CD14-positive monocyte (primary cell): ENCODE measurements at regions not wholly inside any gene's neighbourhood (a gene's known extent, or its start where the extent isn't known, plus 50 kb on each side); places are given as distances from the start of the nearest gene placed in this dataset.

ENCODE experiments used
- DNase-seq, 3 donors: peaks; one replicate each; pipeline ENCODE4 v3.0.0-alpha.2; 2011 to 2022
- H2AFZ ChIP-seq: 2 replicates; pipeline ENCODE4 v1.6.0; 2012; ENCODE audit warnings: mild to moderate bottlenecking, low read depth, low read length, inconsistent platforms; ENCODE audit not compliant: insufficient read depth, poor library complexity, severe bottlenecking
- H3K27ac ChIP-seq, 2 donors: 1 replicate in 1 of 2; 2 replicates in 1 of 2; pipeline ENCODE4 v1.5.1; 2012 to 2013; ENCODE audit warnings: low read length in 2 of 2, control low read depth in 1 of 2, inconsistent platforms in 1 of 2, low read depth in 1 of 2, mild to moderate bottlenecking in 1 of 2
- H3K27me3 ChIP-seq, 2 donors: one replicate each; pipeline versions ENCODE4 v1.6.0 to v1.6.1; 2011 to 2013; ENCODE audit warnings: low read length in 2 of 2; ENCODE audit not compliant: control insufficient read depth in 2 of 2, insufficient read depth in 2 of 2
- H3K36me3 ChIP-seq, 2 donors: replicated peaks in 1 of 2; 1 replicate in 1 of 2; 2 replicates in 1 of 2; pipeline versions ENCODE4 v1.5.1 to v1.6.1; 2012 to 2013; ENCODE audit warnings: low read length in 2 of 2, control low read depth in 1 of 2, inconsistent platforms in 1 of 2, mild to moderate bottlenecking in 1 of 2; ENCODE audit not compliant: insufficient read depth in 2 of 2, control insufficient read depth in 1 of 2
- H3K4me1 ChIP-seq, 2 donors: 1 replicate in 1 of 2; 2 replicates in 1 of 2; pipeline versions ENCODE4 v1.5.1 to v1.6.1; 2012 to 2013; ENCODE audit warnings: low read length in 2 of 2, control low read depth in 1 of 2, inconsistent platforms in 1 of 2, mild to moderate bottlenecking in 1 of 2, moderate library complexity in 1 of 2; ENCODE audit not compliant: insufficient read depth in 2 of 2, control insufficient read depth in 1 of 2
- H3K4me2 ChIP-seq: replicated peaks from 2 replicates; pipeline ENCODE3; 2012; ENCODE audit warnings: low read length, moderate library complexity, mild to moderate bottlenecking; ENCODE audit not compliant: poor library complexity, severe bottlenecking; ENCODE audit errors: extremely low read depth
- H3K4me3 ChIP-seq, 3 experiments: fragments of 200-600 bp in 1 of 3; sonication (generic) in 1 of 3; replicated peaks in 1 of 3; 1 replicate in 2 of 3; 2 replicates in 1 of 3; pipeline ENCODE4 v1.5.1; 2011 to 2013; ENCODE audit warnings: low read length in 3 of 3, mild to moderate bottlenecking in 3 of 3, control low read depth in 2 of 3, low read depth in 2 of 3, inconsistent platforms in 1 of 3, moderate library complexity in 1 of 3
- H3K79me2 ChIP-seq: 2 replicates; pipeline ENCODE4 v1.6.0; 2012; ENCODE audit warnings: mild to moderate bottlenecking, control low read depth, inconsistent platforms, low read length, moderate library complexity; ENCODE audit not compliant: insufficient read depth
- H3K9ac ChIP-seq: 2 replicates; pipeline ENCODE4 v1.6.0; 2017; ENCODE audit warnings: low read length, mild to moderate bottlenecking; ENCODE audit not compliant: insufficient read depth, poor library complexity, severe bottlenecking
- H3K9me3 ChIP-seq, 2 donors: replicated peaks in 1 of 2; 1 replicate in 1 of 2; 2 replicates in 1 of 2; pipeline versions ENCODE4 v1.5.1 to v1.6.1; 2012 to 2013; ENCODE audit warnings: low read length in 2 of 2, control low read depth in 1 of 2; ENCODE audit not compliant: control insufficient read depth in 1 of 2, insufficient read depth in 1 of 2
- H4K20me1 ChIP-seq: 2 replicates; pipeline ENCODE4 v1.6.0; 2012; ENCODE audit warnings: mild to moderate bottlenecking, low read length, control low read depth, moderate library complexity; ENCODE audit not compliant: insufficient read depth
- H3K27ac Mint-ChIP-seq, 7 donors: one replicate each; pipeline ENCODE4 v1.8.0; 2020; ENCODE audit warnings: mild to moderate bottlenecking in 7 of 7, mixed read lengths in 7 of 7, moderate library complexity in 6 of 7, inconsistent platforms in 2 of 7
- H3K27me3 Mint-ChIP-seq, 3 donors: one replicate each; pipeline ENCODE4 v1.8.0; 2021 to 2022; ENCODE audit warnings: low read depth in 3 of 3, mild to moderate bottlenecking in 3 of 3, mixed read lengths in 3 of 3, moderate library complexity in 3 of 3, inconsistent platforms in 1 of 3
- H3K36me3 Mint-ChIP-seq, 2 donors: one replicate each; pipeline ENCODE4 v1.8.0; 2020; ENCODE audit warnings: mixed read lengths in 2 of 2, inconsistent platforms in 1 of 2, mild to moderate bottlenecking in 1 of 2
- H3K4me1 Mint-ChIP-seq: one replicate; pipeline ENCODE4 v1.8.0; 2020; ENCODE audit warnings: mild to moderate bottlenecking, mixed read lengths
- H3K4me3 Mint-ChIP-seq, 2 donors: one replicate each; pipeline ENCODE4 v1.8.0; 2020; ENCODE audit warnings: mild to moderate bottlenecking in 2 of 2, mixed read lengths in 2 of 2, moderate library complexity in 1 of 2
- H3K9me3 Mint-ChIP-seq, 7 donors: one replicate each; pipeline ENCODE4 v1.8.0; 2020 to 2022; ENCODE audit warnings: mixed read lengths in 7 of 7, mild to moderate bottlenecking in 6 of 7, moderate library complexity in 6 of 7, inconsistent platforms in 2 of 7
- CTCF ChIP-seq: fragments of 200-600 bp; IDR thresholded peaks from one replicate; pipeline ENCODE4 v1.8.0; 2022; ENCODE audit warnings: antibody characterized with exemption, mild to moderate bottlenecking
- WGBS: methylation state at CpG from one replicate; pipeline ENCODE4 v1.1.5; 2013; ENCODE audit warnings: missing lambda C conversion rate; ENCODE audit not compliant: insufficient coverage; 5-methylcytosine and 5-hydroxymethylcytosine counted together
- intact Hi-C, 2 donors: fragments of 100-400 bp; cut with micrococcal nuclease; formaldehyde crosslinking; loops; one replicate each; pipeline versions ENCODE4 v1.15.0 to v1.15.1; 2023

GRCh38 chr1:36612881-36613280, 130.2 kb upstream of the CSF3R start:
- no peaks in the 10 kb centered on the region for H3K9me3 Mint-ChIP-seq

GRCh38 chr1:36612121-36612520, 129.4 kb upstream of the CSF3R start:
- Histone ChIP-seq H3K79me2 (no peaks in the 10 kb centered on the region), H3K9me3 (no peaks in the 10 kb centered on the region), H3K27ac (no peak overlapping the region), H3K36me3 (no peaks in the 10 kb centered on the region), H3K9ac (no peak overlapping the region), H3K4me3 (no peak overlapping the region), H3K27me3 (no peaks in the 10 kb centered on the region), H3K4me1 (no peaks in the 10 kb centered on the region), H4K20me1 (no peaks in the 10 kb centered on the region), H2AFZ (no peak overlapping the region), H3K4me2 (no peak overlapping the region)
- H3K27me3 Mint-ChIP-seq = peaks cover 0 to 2% (median 1%) of the 10 kb centered on the region in 3 donors
- intact Hi-C loops = no loop called here
- no peaks in the 10 kb centered on the region for H3K9me3 Mint-ChIP-seq
- no peaks in the 10 kb centered on the region for H3K4me1 Mint-ChIP-seq
- H3K4me3 Mint-ChIP-seq = no peak overlapping the region
- 93% methylated on average over 9 of the region's 10 CpGs for WGBS
- DNase-seq = no peak
- no peak overlapping the region for H3K27ac Mint-ChIP-seq
- TF ChIP-seq CTCF = no peak
- no peaks in the 10 kb centered on the region for H3K36me3 Mint-ChIP-seq

More at GRCh38 chr1:36612881-36613280, 130.2 kb upstream of the CSF3R start:
- Mint-ChIP-seq H3K4me1 (no peaks in the 10 kb centered on the region), H3K36me3 (no peaks in the 10 kb centered on the region), H3K27ac (no peak overlapping the region), H3K27me3 (peaks cover 0 to 2% (median 1%) of the 10 kb centered on the region in 3 donors), H3K4me3 (no peak overlapping the region)
- H4K20me1 ChIP-seq = no peaks in the 10 kb centered on the region
- TF ChIP-seq CTCF = no peak
- no peaks in the 10 kb centered on the region for H3K79me2 ChIP-seq
- no peak overlapping the region for H3K9ac ChIP-seq
- intact Hi-C loops = no loop called here
- H2AFZ ChIP-seq = no peak overlapping the region
- no peak for DNase-seq
- H3K4me3 ChIP-seq = no peak overlapping the region
- no peak overlapping the region for H3K4me2 ChIP-seq
- no peaks in the 10 kb centered on the region for H3K36me3 ChIP-seq
- H3K4me1 ChIP-seq = no peaks in the 10 kb centered on the region
- H3K27ac ChIP-seq = no peak overlapping the region
- WGBS = 71% methylated on average over 4 of the region's 8 CpGs
- H3K9me3 ChIP-seq = no peaks in the 10 kb centered on the region
- H3K27me3 ChIP-seq = no peaks in the 10 kb centered on the region
